ENCODE measurements at regions not wholly inside any gene's neighbourhood (a gene's known extent, or its start where the extent isn't known, plus 50 kb on each side); places are given as distances from the start of the nearest gene placed in this dataset.

DNA sequence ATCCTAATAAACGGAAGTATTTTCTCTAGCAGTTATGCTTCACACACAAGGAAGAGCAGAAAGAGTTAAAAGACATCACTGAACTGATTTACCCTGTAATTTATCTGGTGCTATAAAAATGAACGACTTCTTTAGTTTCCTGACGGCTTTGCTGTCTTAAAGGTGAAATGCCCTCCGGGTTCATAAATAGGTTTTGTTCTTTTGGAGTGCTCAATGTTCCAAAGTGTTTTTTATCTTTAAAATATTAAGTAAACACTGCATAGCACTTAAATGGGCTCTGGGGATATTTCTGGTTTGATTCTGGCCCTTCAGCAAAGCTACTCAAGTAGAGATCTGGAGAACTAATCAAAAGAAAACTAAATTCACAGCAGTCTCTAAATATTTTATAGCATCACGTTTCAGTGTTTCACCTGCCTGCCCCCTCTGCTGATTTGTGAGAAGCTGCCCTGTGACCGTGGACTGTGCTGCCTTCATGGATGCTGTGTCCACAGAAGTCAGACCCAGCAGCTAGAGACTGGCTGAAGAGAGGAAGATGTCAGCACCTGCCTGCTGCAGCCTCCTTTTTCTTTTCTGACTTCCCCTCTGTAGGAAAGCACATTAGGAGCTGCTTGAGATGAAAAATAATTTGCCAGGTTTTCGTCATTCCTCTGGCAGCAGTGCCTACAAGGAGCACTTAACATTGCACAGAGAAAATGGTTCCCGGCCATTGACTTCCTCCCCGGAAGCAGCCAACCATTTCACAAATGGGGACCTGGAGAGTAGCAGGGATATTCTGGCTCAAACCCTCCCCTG, 205.1 kb upstream of the FSCB start:
- DNase-seq: no peak
- H3K27me3 ChIP-seq (ENCODE audit: low read depth): no peaks in the 10 kb centered on the region
- H3K27ac ChIP-seq (replicated peaks): no peak overlapping the region
- H3K4me3 ChIP-seq: no peak overlapping the region
- TF ChIP-seq, protein P1, sequence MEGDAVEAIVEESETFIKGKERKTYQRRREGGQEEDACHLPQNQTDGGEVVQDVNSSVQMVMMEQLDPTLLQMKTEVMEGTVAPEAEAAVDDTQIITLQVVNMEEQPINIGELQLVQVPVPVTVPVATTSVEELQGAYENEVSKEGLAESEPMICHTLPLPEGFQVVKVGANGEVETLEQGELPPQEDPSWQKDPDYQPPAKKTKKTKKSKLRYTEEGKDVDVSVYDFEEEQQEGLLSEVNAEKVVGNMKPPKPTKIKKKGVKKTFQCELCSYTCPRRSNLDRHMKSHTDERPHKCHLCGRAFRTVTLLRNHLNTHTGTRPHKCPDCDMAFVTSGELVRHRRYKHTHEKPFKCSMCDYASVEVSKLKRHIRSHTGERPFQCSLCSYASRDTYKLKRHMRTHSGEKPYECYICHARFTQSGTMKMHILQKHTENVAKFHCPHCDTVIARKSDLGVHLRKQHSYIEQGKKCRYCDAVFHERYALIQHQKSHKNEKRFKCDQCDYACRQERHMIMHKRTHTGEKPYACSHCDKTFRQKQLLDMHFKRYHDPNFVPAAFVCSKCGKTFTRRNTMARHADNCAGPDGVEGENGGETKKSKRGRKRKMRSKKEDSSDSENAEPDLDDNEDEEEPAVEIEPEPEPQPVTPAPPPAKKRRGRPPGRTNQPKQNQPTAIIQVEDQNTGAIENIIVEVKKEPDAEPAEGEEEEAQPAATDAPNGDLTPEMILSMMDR (IDR thresholded peaks at IDR 0.05; ENCODE audit: borderline replicate concordance): no peak
- intact Hi-C loops (cut with micrococcal nuclease): no loop called here
- no peaks in the 10 kb centered on the region for H3K9me3 ChIP-seq (replicated peaks)
- H3K4me1 ChIP-seq: no peaks in the 10 kb centered on the region
- no peaks in the 10 kb centered on the region for H3K36me3 ChIP-seq

DNA sequence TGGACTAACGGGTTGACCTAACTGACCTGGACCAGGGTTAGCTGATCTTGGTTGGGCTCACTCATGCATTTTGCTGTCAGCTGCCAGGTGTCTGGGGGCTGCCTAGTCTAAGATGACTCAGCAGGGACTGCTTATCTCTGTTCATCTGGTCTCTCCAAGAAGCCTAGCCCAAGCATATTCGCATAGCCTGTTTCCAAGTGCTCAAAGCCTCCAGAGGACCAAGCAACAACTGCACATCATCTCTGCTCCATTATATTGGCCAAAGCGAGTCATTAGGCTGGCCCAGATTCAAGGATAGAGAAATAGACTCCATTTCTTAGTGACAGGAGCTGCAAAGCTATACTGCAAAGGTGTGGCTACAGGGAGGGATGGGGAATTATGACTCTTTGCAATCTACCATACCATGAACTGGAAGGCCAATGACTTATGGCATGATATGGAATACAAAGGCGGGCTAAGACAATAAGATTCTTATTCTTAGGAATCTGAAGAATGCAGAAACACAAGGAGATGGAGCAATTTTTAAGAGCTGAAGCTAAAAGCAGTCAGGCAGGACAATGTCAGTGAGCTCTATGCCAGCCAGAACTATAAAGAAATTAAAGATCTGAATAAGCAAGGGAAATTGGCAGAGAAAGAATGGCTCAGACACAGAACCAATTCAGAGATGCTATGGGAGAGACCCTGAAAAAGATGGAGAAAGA, 194.6 kb upstream of the FSCB start:
- intact Hi-C loops (cut with micrococcal nuclease): no loop called here
- Histone ChIP-seq H3K4me1 (no peaks in the 10 kb centered on the region), H3K9me3 (replicated peaks) (peaks cover 46% of the 10 kb centered on the region), H3K36me3 (no peaks in the 10 kb centered on the region), H3K27ac (replicated peaks) (no peak overlapping the region), H3K4me3 (no peak overlapping the region), H3K27me3 (ENCODE audit: low read depth) (no peaks in the 10 kb centered on the region)
- no peak for DNase-seq
- TF ChIP-seq, protein P1 (IDR thresholded peaks at IDR 0.05; ENCODE audit: borderline replicate concordance): no peak

DNA sequence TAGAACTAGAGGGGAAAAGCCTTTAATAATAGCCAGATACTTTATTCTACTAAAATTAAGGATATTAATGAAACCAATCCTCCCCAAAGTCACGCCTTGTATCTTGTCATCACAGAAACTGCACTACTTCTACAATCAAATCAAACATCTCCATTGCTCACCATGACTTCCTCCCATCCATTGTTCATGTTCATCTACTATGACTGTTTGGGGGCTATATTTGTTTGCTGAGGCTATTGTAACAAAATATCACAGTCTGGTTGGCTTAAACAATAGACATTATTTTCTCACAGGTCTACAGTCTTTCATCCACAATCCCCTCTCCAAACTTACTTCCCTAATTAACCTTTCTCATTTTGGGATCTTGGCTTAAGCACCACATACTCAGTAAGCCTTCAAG, 193.6 kb upstream of the FSCB start:
- H3K9me3 ChIP-seq (replicated peaks): peaks cover 50% of the 10 kb centered on the region
- H3K27ac ChIP-seq (replicated peaks): no peak overlapping the region
- no peaks in the 10 kb centered on the region for H3K4me1 ChIP-seq
- TF ChIP-seq, protein P1 (IDR thresholded peaks at IDR 0.05; ENCODE audit: borderline replicate concordance): no peak
- no peaks in the 10 kb centered on the region for H3K36me3 ChIP-seq
- DNase-seq: no peak
- H3K4me3 ChIP-seq: no peak overlapping the region
- no peaks in the 10 kb centered on the region for H3K27me3 ChIP-seq (ENCODE audit: low read depth)
- intact Hi-C loops (cut with micrococcal nuclease): no loop called here

DNA sequence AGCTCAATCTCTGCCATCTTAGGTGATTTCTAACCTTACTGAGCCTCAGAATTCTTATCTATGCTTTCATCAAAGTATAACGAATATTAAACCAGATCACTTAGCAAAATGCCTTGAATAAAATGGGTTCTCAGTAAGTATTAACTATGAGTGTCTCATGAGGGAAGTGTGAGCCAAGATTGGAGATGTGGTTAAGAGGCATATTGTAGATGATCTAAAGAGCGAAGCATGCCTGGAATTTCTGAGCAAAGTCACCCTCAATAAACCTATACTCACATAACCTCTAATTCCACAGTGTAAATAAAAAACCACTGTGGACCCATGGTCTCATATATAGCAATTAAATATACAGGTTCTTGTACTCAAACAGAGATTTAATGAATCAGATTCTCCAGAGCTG, 193.1 kb upstream of the FSCB start:
- Histone ChIP-seq H3K27me3 (ENCODE audit: low read depth) (no peaks in the 10 kb centered on the region), H3K27ac (replicated peaks) (no peak overlapping the region), H3K9me3 (replicated peaks) (peaks cover 50% of the 10 kb centered on the region), H3K36me3 (no peaks in the 10 kb centered on the region), H3K4me1 (no peaks in the 10 kb centered on the region), H3K4me3 (no peak overlapping the region)
- intact Hi-C loops (cut with micrococcal nuclease): no loop called here
- TF ChIP-seq, protein P1 (IDR thresholded peaks at IDR 0.05; ENCODE audit: borderline replicate concordance): no peak
- no peak for DNase-seq

DNA sequence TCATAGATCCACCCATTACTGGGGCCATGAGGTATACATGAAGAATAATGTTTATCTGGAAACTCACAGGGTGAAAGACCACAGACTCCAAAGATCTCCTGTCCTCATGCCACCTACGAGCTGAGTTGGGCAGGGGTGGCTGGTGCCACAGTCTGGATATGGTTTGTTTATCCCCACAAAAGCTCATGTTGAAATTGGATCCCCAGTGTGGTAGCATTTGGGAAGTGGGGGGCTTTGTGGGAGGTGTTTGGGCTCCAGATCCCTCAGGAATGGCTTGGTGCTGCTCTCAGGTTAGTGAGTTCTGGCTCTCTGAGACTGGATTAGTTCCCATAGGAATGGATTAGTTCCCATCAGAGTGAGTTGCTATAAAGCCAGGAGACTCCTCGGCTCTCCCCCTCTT, 192.3 kb upstream of the FSCB start:
- H3K4me1 ChIP-seq: no peaks in the 10 kb centered on the region
- H3K4me3 ChIP-seq: no peak overlapping the region
- H3K9me3 ChIP-seq (replicated peaks): peaks cover 45% of the 10 kb centered on the region
- no peak for DNase-seq
- TF ChIP-seq, protein P1 (IDR thresholded peaks at IDR 0.05; ENCODE audit: borderline replicate concordance): no peak
- H3K36me3 ChIP-seq: no peaks in the 10 kb centered on the region
- H3K27ac ChIP-seq (replicated peaks): no peak overlapping the region
- intact Hi-C loops (cut with micrococcal nuclease): no loop called here
- no peaks in the 10 kb centered on the region for H3K27me3 ChIP-seq (ENCODE audit: low read depth)
